Gastrocnemius medialis (tissue), 4 donors: ENCODE measurements at regions not wholly inside any gene's neighbourhood (a gene's known extent, or its start where the extent isn't known, plus 50 kb on each side); places are given as distances from the start of the nearest gene placed in this dataset.
"Not testable (repeated sequence)": the region's sequence is repeated elsewhere in the genome, so short reads cannot be mapped to it uniquely, and the experiment has no call there.

ENCODE experiments used
- ATAC-seq, 2 donors: fragments of 150-250 bp; one replicate each; pipeline ENCODE4 v1.9.1; 2016
- DNase-seq, 2 donors: peaks; one replicate each; pipeline ENCODE4 v3.0.0-alpha.2; 2019
- H3K27ac ChIP-seq, 4 donors: fragments of 200-600 bp; sonication (generic); 1 replicate in 1 of 4; 2 replicates in 3 of 4; pipeline ENCODE4 v1.5.1; 2016 to 2018; ENCODE audit warnings: mild to moderate bottlenecking in 2 of 4, moderate library complexity in 1 of 4
- H3K27me3 ChIP-seq, 3 donors: fragments of 200-600 bp; sonication (generic) in 2 of 3; 1 replicate in 1 of 3; 2 replicates in 2 of 3; pipeline versions ENCODE4 v1.5.1 to v1.6.0; 2016 to 2019; ENCODE audit warnings: mild to moderate bottlenecking in 1 of 3, moderate library complexity in 1 of 3
- H3K36me3 ChIP-seq, 2 donors: fragments of 200-600 bp; sonication (generic) in 1 of 2; one replicate each; pipeline ENCODE4 v1.5.1; 2017 to 2018
- H3K4me1 ChIP-seq, 2 donors: fragments of 200-600 bp; sonication (generic) in 1 of 2; one replicate each; pipeline ENCODE4 v1.5.1; 2016 to 2017; ENCODE audit warnings: mild to moderate bottlenecking in 2 of 2
- H3K4me3 ChIP-seq, 4 donors: fragments of 200-600 bp; sonication (generic) in 3 of 4; 1 replicate in 1 of 4; 2 replicates in 3 of 4; pipeline ENCODE4 v1.5.1; 2016 to 2019; ENCODE audit warnings: mild to moderate bottlenecking in 2 of 4
- H3K9me3 ChIP-seq, 3 donors: fragments of 200-600 bp; sonication (generic) in 2 of 3; 1 replicate in 1 of 3; 2 replicates in 2 of 3; pipeline ENCODE4 v1.5.1; 2016 to 2019
- CTCF ChIP-seq, 5 experiments: fragments of 450-650 bp in 3 of 5; fragments of 200-600 bp in 2 of 5; sonication (generic) in 2 of 5; IDR thresholded peaks in 4 of 5; conservative IDR thresholded peaks in 1 of 5; 1 replicate in 4 of 5; 2 replicates in 1 of 5; pipeline ENCODE4 v1.5.1; 2016 to 2019; ENCODE audit warnings: antibody characterized with exemption in 5 of 5, mild to moderate bottlenecking in 3 of 5, moderate library complexity in 3 of 5
- POLR2A ChIP-seq, 2 donors: fragments of 450-650 bp; IDR thresholded peaks; one replicate each; pipeline ENCODE4 v1.6.1; 2017; ENCODE audit warnings: antibody characterized with exemption in 2 of 2, mild to moderate bottlenecking in 2 of 2, moderate library complexity in 2 of 2
- in situ Hi-C, 4 donors: fragments of 200-750 bp; cut with MboI; loops; one replicate each; pipeline versions ENCODE4 v1.15.0 to v1.8.0; 2017; ENCODE audit warnings: low sequenced_read_pairs in 4 of 4
- intact Hi-C: fragments of 100-400 bp; cut with DNase I; formaldehyde crosslinking; loops from one replicate; pipeline ENCODE4 v1.15.1; 2023; ENCODE audit warnings: low total_unique reads

DNA sequence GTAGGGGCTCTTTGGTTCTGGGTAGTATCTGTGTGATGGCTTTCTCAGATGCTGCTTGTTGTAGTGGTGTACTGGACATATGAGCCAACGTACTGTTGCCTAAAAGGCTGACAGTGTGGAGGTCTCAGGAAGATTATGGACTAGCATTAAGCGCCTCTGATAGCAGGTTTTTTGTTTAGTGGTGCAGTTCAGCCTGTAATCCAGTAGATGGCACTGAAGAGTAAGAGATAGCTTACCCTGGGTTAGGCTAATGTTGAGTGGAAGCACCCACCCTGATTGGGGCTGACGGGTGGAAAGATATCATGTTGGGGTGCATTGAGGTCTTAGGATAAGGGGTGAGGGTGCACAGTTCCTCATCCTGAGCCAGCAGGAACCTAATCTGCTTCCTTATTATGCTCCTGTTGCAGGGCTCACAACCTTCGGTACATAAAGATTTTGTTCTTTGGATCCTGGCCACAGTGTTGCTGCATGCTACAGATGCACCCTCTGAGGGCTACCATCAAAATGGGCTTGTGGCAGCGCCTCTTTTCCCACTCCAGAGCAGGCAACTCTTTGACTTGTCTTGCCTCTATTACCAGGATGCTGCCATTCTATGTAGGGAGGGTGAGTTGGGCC is 79.6 kb downstream of the MSTN start:
- TF ChIP-seq POLR2A (IDR thresholded peaks at IDR 0.05): no peak
- TF ChIP-seq CTCF (IDR thresholded peaks at IDR 0.05 in 4 of 5, conservative IDR thresholded peaks at IDR 0.05 in 1 of 5): peak in 3 of 5 experiments; percentile 12 to 40 (median 18)
- intact Hi-C loops: no loop called here
- H3K4me3 ChIP-seq: no peak overlapping the region
- H3K9me3 ChIP-seq: peaks cover 0 to 12% (median 0%) of the 10 kb centered on the region in 3 donors
- H3K36me3 ChIP-seq: no peaks in the 10 kb centered on the region
- ATAC-seq (no peak), DNase-seq (no peak)
- no peaks in the 10 kb centered on the region for H3K27me3 ChIP-seq
- H3K27ac ChIP-seq: no peak overlapping the region
- no peaks in the 10 kb centered on the region for H3K4me1 ChIP-seq
- in situ Hi-C loops: no loop called here

- DNase-seq: no peak
- intact Hi-C loops: no loop called here
These were observed 80.4 kb downstream of the MSTN start for GRCh38 chr2:189982087-189982486.

DNA sequence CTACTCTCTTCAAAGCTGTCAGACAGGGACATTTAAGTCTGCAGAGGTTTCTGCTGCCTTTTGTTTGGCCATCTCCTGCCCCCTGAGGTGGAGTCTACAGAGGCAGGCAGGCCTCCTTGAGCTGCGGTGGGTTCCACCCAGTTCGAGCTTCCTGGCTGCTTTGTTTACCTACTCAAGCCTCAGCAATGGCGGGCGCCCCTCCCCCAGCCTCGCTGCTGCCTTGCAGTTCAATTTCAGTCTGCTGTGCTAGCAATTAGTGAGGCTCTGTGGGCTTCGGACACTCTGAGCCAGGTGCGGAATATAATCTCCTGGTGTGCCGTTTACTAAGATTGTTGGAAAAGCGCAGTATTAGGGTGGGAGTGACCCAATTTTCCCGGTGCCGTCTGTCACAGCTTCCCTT is 86.0 kb downstream of the MSTN start:
- H3K4me3 ChIP-seq, ATAC-seq, H3K27ac ChIP-seq, DNase-seq, in situ Hi-C loops, H3K9me3 ChIP-seq, intact Hi-C loops, H3K4me1 ChIP-seq, H3K36me3 ChIP-seq, H3K27me3 ChIP-seq: not testable (repeated sequence)

More at GRCh38 chr2:189982087-189982486, 80.4 kb downstream of the MSTN start:
- Histone ChIP-seq H3K9me3 (peaks cover 0 to 12% (median 0%) of the 10 kb centered on the region in 3 donors), H3K27ac (no peak overlapping the region), H3K4me3 (no peak overlapping the region), H3K36me3 (no peaks in the 10 kb centered on the region), H3K27me3 (no peaks in the 10 kb centered on the region), H3K4me1 (no peaks in the 10 kb centered on the region)
- TF ChIP-seq POLR2A (IDR thresholded peaks at IDR 0.05) (no peak), CTCF (IDR thresholded peaks at IDR 0.05 in 4 of 5, conservative IDR thresholded peaks at IDR 0.05 in 1 of 5) (no peak)
- in situ Hi-C loops: no loop called here
- ATAC-seq: no peak

DNA sequence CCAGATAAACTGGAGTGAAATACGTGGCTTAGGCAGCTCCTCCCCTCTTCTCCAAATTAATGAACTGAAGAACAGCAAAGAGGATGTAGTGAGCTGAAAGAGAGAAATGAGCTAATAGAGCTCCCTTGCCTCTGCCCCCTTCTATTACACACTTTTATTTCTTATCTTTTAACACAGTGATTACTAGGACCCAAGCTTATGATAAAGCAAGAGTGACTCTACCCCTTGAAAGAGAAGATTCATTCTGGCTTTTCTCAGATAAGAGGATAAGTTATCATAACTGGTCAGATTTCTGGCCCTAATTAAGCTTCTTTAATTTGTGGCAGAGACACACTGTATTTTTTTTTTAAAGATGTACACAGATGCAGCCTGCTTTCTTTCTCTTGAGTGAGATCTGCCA is 102.2 kb downstream of the MSTN start:
- no peaks in the 10 kb centered on the region for H3K27me3 ChIP-seq
- no peaks in the 10 kb centered on the region for H3K9me3 ChIP-seq
- ATAC-seq (no peak), DNase-seq (no peak)
- H3K27ac ChIP-seq: no peak overlapping the region
- no peak overlapping the region for H3K4me3 ChIP-seq
- intact Hi-C loops: no loop called here
- H3K36me3 ChIP-seq: no peaks in the 10 kb centered on the region
- no peaks in the 10 kb centered on the region for H3K4me1 ChIP-seq
- in situ Hi-C loops: no loop called here
- TF ChIP-seq CTCF (IDR thresholded peaks at IDR 0.05 in 4 of 5, conservative IDR thresholded peaks at IDR 0.05 in 1 of 5) (no peak), POLR2A (IDR thresholded peaks at IDR 0.05) (no peak)

DNA sequence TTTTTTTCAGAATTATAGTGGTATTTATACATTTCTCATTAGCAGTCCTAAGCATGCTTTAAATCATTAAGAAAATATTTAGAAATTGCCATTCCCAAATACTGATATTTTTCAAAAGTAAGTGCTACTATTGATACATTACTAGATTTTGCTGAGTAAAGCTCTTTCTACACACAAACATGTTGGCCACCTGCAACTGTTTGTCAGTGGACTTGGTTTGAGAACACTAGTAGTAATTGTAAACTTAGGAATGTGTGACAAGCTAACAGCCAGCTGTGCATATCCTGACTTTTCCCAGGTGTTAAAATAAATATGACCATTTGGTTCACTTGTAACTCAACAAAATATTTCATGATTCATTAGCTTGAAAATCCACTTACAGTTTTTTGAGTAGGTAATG is 103.1 kb downstream of the MSTN start:
- Histone ChIP-seq H3K9me3 (no peaks in the 10 kb centered on the region), H3K27me3 (no peaks in the 10 kb centered on the region), H3K4me1 (no peaks in the 10 kb centered on the region), H3K4me3 (no peak overlapping the region), H3K36me3 (no peaks in the 10 kb centered on the region), H3K27ac (no peak overlapping the region)
- DNase-seq (no peak), ATAC-seq (no peak)
- intact Hi-C loops: no loop called here
- in situ Hi-C loops: no loop called here
- TF ChIP-seq CTCF (IDR thresholded peaks at IDR 0.05 in 4 of 5, conservative IDR thresholded peaks at IDR 0.05 in 1 of 5) (no peak), POLR2A (IDR thresholded peaks at IDR 0.05) (no peak)
